Esophagus mucosa (tissue), 1 donor: ENCODE measurements at regions not wholly inside any gene's neighbourhood (a gene's known extent, or its start where the extent isn't known, plus 50 kb on each side); places are given as distances from the start of the nearest gene placed in this dataset.

Source experiments
- ATAC-seq: fragments of 200-7000 bp; cut with Tn5 transposase; one replicate; pipeline ENCODE4 v1.9.1; 2020
- donor health status: DM: yes; HTN: yes; CAD: no.

- no peak for ATAC-seq
Measured at GRCh38 chr18:34595690-34596089, 114.4 kb upstream of the DTNA start.

GRCh38 chr18:34598120-34598635 is 111.9 kb upstream of the DTNA start:
- ATAC-seq: no peak

GRCh38 chr18:34600158-34600557 is 109.9 kb upstream of the DTNA start:
- ATAC-seq: no peak

- no peak for ATAC-seq
Measured at GRCh38 chr18:34600874-34601656, 109.0 kb upstream of the DTNA start.

GRCh38 chr18:34604591-34604990 is 105.5 kb upstream of the DTNA start:
- ATAC-seq: no peak

DNA sequence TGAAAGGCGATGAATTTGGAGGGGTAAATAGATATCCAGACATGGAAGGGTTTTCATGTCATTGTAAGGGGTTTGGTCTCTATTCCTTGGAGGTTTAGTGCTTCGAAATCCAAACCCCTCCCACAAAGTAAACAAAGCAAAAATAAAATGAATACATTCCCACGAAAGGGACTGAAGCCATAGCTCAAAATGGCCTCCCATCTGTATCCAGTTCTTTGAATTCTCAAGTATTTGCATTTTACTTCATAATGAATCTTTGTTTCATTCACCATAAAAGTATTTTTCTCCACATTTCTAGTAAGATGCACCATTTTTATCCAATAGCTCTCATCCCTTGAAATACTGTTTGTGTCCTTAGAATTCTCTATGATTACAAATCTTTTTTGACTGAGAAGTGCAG is 103.2 kb upstream of the DTNA start:
- ATAC-seq: no peak

- no peak for ATAC-seq
Measured at GRCh38 chr18:34608064-34608463, 102.0 kb upstream of the DTNA start.

- no peak for ATAC-seq
Measured at GRCh38 chr18:34609986-34610648, 100.0 kb upstream of the DTNA start.

DNA sequence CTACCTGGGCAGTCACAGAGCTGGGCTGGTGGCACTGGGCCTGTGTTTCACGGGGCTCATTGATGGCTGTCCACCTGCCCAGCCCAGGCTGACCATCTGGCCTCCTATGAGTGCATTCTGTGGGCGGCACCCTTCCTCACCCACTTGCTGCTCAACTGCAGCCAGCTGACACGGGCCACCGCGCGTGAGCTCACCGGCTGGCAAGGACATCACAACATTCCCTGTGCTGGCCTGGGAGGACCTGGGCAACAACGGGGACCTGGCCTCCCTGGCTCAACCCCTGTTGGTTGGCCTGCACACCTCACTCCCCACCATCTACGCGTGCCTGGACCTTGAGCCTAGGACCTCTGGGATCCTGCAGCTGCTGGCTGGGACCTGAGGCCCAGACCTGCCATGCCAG is 98.2 kb upstream of the DTNA start:
- ATAC-seq: no peak

DNA sequence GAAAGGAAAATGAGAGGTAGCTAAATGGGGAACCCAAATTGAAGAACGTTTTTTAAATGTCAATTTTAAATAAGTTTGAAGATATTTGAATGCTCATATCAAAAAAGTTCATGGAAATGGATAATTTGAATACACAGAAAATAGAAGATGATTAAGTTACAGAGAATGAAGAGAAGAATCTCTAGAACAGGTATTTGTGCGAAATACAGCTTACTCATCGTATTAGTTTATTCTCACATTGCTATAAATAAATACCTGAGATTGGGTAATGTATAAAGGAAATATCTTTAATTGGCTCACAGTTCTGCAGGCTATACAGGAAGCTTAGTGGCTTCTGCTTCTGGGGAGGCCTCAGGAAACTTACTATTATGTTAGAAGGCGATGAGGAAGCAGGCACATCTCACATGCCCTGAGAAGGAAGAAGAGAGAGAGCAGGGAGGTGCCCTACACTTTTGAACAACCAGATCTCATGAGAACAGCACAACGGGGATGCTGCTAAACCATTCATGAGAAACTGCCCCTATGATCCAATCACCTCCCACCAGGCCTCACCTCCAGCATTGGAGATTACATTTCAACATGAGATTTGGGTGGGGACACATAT is 89.7 kb upstream of the DTNA start:
- ATAC-seq: no peak

GRCh38 chr18:34623557-34623956 is 86.5 kb upstream of the DTNA start:
- ATAC-seq: no peak

DNA sequence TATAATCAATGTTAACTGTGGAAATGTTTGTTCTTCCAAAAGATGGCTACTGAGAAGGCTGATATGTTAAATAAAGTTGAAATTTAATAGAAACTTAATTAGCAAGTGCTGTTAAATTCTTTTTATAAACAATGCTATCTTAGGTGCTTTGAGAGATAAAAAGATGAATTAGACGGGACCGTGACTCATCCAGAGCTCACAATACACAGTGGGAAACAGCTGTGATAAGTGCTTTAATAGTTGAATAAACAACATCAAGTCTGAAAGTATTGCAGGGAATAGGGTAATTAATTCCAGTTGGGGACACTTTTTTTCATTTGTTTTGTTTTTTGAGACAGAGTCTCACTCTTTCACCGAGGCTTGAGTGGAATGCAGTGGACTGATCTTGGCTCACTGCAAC is 85.5 kb upstream of the DTNA start:
- ATAC-seq: no peak

DNA sequence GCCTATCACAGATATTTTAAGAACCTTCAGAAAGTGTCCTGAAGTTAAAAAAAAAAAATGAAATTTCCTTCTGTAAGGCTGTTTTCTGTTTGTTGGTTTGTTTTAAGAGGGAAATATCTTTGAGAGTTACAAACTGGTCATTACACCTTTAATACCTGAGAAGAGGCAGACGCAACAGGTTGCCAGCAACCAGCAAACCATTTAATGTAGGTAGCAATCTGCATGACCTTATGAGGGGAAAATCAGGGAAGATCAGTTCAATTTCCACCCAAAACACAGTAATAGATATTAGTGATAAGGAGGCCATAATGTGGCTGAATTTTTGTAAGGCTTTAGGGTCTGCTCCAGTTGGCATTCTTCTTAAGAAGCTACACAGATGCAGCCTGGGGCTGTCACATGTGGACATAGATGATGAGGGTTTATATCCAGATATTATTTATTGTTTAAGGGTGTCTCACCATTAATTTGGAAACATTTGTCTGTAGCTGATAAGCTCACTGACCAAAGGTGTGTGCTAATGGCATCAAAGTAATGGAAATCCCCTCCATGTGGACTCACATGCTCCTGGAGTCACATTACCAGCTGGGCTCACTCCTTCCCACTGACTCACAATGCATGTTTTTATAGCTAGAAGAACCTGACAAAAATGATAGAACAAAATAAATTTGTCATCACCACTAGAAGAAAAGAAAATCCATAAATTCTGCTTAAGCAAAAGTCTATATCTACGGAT is 83.5 kb upstream of the DTNA start:
- no peak for ATAC-seq

DNA sequence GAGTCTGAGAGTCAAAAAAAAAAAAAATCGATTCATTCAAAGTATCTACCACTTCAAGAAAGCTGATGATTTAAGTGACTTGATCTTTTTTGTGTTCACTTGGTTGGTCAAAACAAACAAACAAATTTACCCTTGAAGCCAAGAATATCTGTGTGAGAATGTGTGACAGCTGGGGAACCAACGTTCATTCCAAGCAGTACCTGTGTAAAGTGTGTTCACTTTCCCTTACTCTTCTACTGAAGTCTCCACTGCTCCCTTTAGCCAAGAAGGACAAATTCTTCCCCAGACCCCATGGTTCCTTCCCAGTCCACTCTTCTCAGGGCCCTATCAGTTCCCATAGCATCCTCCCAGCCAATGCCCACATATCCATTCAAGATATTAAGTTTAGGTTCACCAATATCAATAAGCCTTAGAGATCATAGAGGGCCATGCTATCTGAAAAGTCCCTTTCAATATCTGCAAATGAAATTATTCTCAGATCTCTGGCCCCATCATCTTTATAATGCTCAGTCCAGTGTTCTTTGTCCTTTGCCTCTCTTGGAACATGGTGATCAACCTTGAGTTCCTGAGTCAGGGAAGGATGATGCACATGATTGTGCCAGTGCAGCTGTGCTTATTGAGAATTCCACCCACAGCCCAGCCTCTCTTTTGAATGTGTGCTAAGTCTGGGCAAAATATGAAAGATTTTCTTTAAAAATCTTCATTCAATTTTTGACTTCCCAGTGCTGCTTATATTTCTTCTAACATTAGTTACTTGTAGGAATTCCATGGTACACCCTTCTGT is 82.8 kb upstream of the DTNA start:
- no peak for ATAC-seq

GRCh38 chr18:34631093-34631966 is 78.8 kb upstream of the DTNA start:
- no peak for ATAC-seq

GRCh38 chr18:34632321-34632720 is 77.8 kb upstream of the DTNA start:
- ATAC-seq: no peak

DNA sequence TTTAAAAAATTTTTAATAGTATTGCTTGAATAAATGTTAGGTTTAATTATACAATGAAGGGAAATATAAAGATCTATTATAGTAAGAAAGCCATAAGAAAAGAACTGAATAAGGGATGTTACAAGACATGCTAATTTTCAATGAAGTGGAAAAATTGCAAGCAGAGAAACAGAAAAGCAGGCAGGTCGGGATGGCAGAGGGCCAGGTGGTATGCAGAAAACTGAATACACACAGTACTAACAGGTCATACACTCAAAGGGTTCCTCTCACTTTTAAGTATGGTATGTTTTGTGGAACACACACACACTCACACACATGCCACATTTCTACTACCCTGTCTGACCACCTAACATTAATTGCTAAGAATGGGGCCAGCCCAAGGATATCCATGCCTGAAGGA is 76.7 kb upstream of the DTNA start:
- no peak for ATAC-seq

DNA sequence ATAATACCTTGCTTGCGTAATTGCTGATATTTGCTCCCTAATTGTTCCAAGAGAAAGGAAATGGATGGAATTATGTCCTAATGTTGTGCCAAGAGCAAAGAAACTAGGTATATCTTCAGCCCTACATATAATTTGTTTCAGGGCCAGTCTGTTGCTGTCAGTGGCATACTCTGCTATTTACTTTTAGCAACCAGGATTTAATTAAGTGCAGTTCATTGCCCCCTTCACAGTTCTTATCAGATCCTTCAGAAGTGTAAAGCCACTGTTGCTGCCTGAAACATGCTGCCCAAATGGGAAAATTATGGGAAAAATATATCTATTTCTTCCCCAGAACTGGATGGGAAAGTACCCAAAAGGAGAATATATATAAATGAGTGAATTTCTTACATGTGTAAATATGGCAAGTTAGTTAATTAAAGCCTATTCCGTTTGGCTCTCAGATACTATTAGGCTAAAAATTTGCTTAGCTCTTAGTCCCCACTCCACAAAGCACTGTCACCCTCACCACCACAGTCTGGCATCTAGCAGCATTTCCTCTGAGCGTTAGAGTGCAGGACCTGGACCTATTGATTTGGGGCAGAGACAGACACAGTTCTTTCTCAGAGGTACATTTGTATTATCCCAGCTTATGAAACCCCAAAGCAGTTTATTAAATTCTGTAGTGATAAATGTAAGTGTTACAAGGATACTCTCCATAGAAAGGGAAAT is 72.8 kb upstream of the DTNA start:
- no peak for ATAC-seq

DNA sequence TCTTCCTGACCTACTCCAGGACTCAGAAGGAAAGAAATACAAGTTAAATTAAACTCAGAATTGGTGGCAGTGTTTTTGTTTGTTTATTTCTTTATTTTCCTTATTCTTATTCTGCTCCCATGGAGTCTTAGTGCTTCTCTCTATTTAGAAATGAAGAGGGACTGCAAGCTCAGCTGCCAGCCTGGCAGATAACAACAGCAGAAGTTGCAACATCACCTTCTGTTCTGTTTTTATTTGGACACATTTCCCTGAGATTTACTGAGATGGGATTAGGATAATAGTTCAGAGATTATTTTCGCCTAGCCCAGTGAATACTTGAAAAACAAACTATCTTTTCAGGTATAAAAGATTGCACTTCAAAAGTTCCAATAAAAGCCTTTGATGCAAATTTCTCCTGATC is 70.4 kb upstream of the DTNA start:
- no peak for ATAC-seq

DNA sequence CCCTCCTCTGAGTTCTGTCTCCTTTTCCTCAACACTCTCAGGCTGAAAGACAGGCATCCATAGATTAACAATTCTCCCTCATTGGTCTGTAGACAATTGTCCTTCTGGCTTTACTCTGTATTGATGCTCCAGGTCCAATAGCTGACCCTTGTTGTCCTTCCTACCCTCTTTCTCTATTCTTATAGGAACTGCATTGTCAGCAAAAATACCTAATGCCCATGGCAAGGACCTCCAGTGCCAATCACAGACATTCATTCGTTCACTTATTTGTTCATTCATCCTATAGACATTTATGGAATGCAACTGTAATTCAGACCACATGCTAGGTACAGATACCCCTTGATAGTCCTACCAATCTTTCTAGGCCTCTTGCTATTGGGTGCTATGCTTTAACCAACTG is 69.8 kb upstream of the DTNA start:
- ATAC-seq: no peak

- no peak for ATAC-seq
Measured at GRCh38 chr18:34643989-34644388, 66.1 kb upstream of the DTNA start.
